Activated CD4-positive, alpha-beta T cell treated with anti-CD3 and anti-CD28 coated beads, Interleukin-2, amount 10 ng/mL, durations not matched to agents 24 days and 14 days (primary cell): ENCODE measurements at regions not wholly inside any gene's neighbourhood (a gene's known extent, or its start where the extent isn't known, plus 50 kb on each side); places are given as distances from the start of the nearest gene placed in this dataset.

Source experiments
- DNase-seq: peaks from one replicate; pipeline ENCODE4 v3.0.0; 2022
- H3K27ac Mint-ChIP-seq: one replicate; pipeline ENCODE4 v1.8.0; 2022; ENCODE audit warnings: mild to moderate bottlenecking, mixed read lengths
- H3K27me3 Mint-ChIP-seq: one replicate; pipeline ENCODE4 v1.8.0; 2022; ENCODE audit warnings: mixed read lengths
- H3K36me3 Mint-ChIP-seq: one replicate; pipeline ENCODE4 v1.8.0; 2022; ENCODE audit warnings: low read depth, mild to moderate bottlenecking, mixed read lengths
- H3K4me1 Mint-ChIP-seq: one replicate; pipeline ENCODE4 v1.8.0; 2021; ENCODE audit warnings: mixed read lengths
- H3K4me3 Mint-ChIP-seq: one replicate; pipeline ENCODE4 v1.8.0; 2022; ENCODE audit warnings: mild to moderate bottlenecking, moderate library complexity, mixed read lengths
- H3K9me3 Mint-ChIP-seq: one replicate; pipeline ENCODE4 v1.8.0; 2021; ENCODE audit warnings: mixed read lengths
- intact Hi-C: fragments of 100-400 bp; cut with micrococcal nuclease; formaldehyde crosslinking; loops from one replicate; pipeline ENCODE4 v1.15.1; 2023

GRCh38 chr7:16210171-16210570 lies 211.2 kb downstream of the CRPPA start:
- Mint-ChIP-seq H3K27me3 (no peaks in the 10 kb centered on the region), H3K36me3 (no peaks in the 10 kb centered on the region)
- intact Hi-C loops = no loop called here

GRCh38 chr7:16207321-16207720 lies 214.0 kb downstream of the CRPPA start:
- no peak for DNase-seq
- Mint-ChIP-seq H3K27me3 (no peaks in the 10 kb centered on the region), H3K4me3 (no peak overlapping the region), H3K9me3 (no peaks in the 10 kb centered on the region), H3K27ac (no peak overlapping the region), H3K36me3 (no peaks in the 10 kb centered on the region), H3K4me1 (no peaks in the 10 kb centered on the region)
- intact Hi-C loops = no loop called here

More at GRCh38 chr7:16210171-16210570, 211.2 kb downstream of the CRPPA start:
- Mint-ChIP-seq H3K4me1 (no peaks in the 10 kb centered on the region), H3K4me3 (no peak overlapping the region), H3K27ac (no peak overlapping the region), H3K9me3 (no peaks in the 10 kb centered on the region)
- no peak for DNase-seq

GRCh38 chr7:16205466-16205865 lies 215.9 kb downstream of the CRPPA start:
- H3K9me3 Mint-ChIP-seq = no peaks in the 10 kb centered on the region
- no peaks in the 10 kb centered on the region for H3K4me1 Mint-ChIP-seq
- H3K4me3 Mint-ChIP-seq = no peak overlapping the region
- H3K27me3 Mint-ChIP-seq = no peaks in the 10 kb centered on the region
- no peaks in the 10 kb centered on the region for H3K36me3 Mint-ChIP-seq
- DNase-seq = no peak
- H3K27ac Mint-ChIP-seq = no peak overlapping the region
- intact Hi-C loops = no loop called here

- H3K4me3 Mint-ChIP-seq = no peak overlapping the region
- no peak for DNase-seq
- no peaks in the 10 kb centered on the region for H3K4me1 Mint-ChIP-seq
- intact Hi-C loops = no loop called here
- no peaks in the 10 kb centered on the region for H3K36me3 Mint-ChIP-seq
- H3K27ac Mint-ChIP-seq = no peak overlapping the region
- no peaks in the 10 kb centered on the region for H3K27me3 Mint-ChIP-seq
- no peaks in the 10 kb centered on the region for H3K9me3 Mint-ChIP-seq
Observed at GRCh38 chr7:16204953-16205352, 216.4 kb downstream of the CRPPA start.

- Mint-ChIP-seq H3K36me3 (no peaks in the 10 kb centered on the region), H3K4me3 (no peak overlapping the region), H3K27me3 (no peaks in the 10 kb centered on the region), H3K4me1 (no peaks in the 10 kb centered on the region), H3K9me3 (no peaks in the 10 kb centered on the region), H3K27ac (no peak overlapping the region)
- intact Hi-C loops = no loop called here
- no peak for DNase-seq
Observed at GRCh38 chr7:16203065-16203464, 218.3 kb downstream of the CRPPA start.

GRCh38 chr7:16202303-16202702 lies 219.0 kb downstream of the CRPPA start:
- Mint-ChIP-seq H3K4me3 (no peak overlapping the region), H3K27me3 (no peaks in the 10 kb centered on the region), H3K36me3 (no peaks in the 10 kb centered on the region), H3K4me1 (no peaks in the 10 kb centered on the region), H3K9me3 (no peaks in the 10 kb centered on the region), H3K27ac (no peak overlapping the region)
- no peak for DNase-seq
- intact Hi-C loops = no loop called here

GRCh38 chr7:16200591-16200990 lies 220.7 kb downstream of the CRPPA start:
- no peak for DNase-seq
- Mint-ChIP-seq H3K27me3 (no peaks in the 10 kb centered on the region), H3K4me3 (no peak overlapping the region), H3K4me1 (no peaks in the 10 kb centered on the region), H3K36me3 (no peaks in the 10 kb centered on the region), H3K9me3 (no peaks in the 10 kb centered on the region), H3K27ac (no peak overlapping the region)
- intact Hi-C loops = no loop called here

- intact Hi-C loops = no loop called here
- Mint-ChIP-seq H3K27me3 (no peaks in the 10 kb centered on the region), H3K9me3 (no peaks in the 10 kb centered on the region), H3K4me1 (no peaks in the 10 kb centered on the region), H3K27ac (no peak overlapping the region), H3K4me3 (no peak overlapping the region), H3K36me3 (no peaks in the 10 kb centered on the region)
- DNase-seq = no peak
Observed at GRCh38 chr7:16193631-16194030, 227.7 kb downstream of the CRPPA start.

GRCh38 chr7:16189026-16189715 lies 232.2 kb downstream of the CRPPA start:
- DNase-seq = no peak
- intact Hi-C loops = no loop called here
- Mint-ChIP-seq H3K36me3 (no peaks in the 10 kb centered on the region), H3K27me3 (no peaks in the 10 kb centered on the region), H3K4me3 (no peak overlapping the region), H3K4me1 (no peaks in the 10 kb centered on the region), H3K27ac (no peak overlapping the region), H3K9me3 (no peaks in the 10 kb centered on the region)

GRCh38 chr7:16187131-16187530 lies 234.2 kb downstream of the CRPPA start:
- H3K27me3 Mint-ChIP-seq = no peaks in the 10 kb centered on the region
- H3K4me3 Mint-ChIP-seq = no peak overlapping the region
- H3K36me3 Mint-ChIP-seq = no peaks in the 10 kb centered on the region
- intact Hi-C loops = no loop called here
- DNase-seq = no peak
- no peaks in the 10 kb centered on the region for H3K9me3 Mint-ChIP-seq
- no peak overlapping the region for H3K27ac Mint-ChIP-seq
- no peaks in the 10 kb centered on the region for H3K4me1 Mint-ChIP-seq

- intact Hi-C loops = no loop called here
- H3K4me3 Mint-ChIP-seq = no peak overlapping the region
- DNase-seq = no peak
- H3K27me3 Mint-ChIP-seq = no peaks in the 10 kb centered on the region
- no peaks in the 10 kb centered on the region for H3K4me1 Mint-ChIP-seq
- no peaks in the 10 kb centered on the region for H3K9me3 Mint-ChIP-seq
- H3K27ac Mint-ChIP-seq = no peak overlapping the region
- no peaks in the 10 kb centered on the region for H3K36me3 Mint-ChIP-seq
Observed at GRCh38 chr7:16178585-16178984, 242.8 kb downstream of the CRPPA start.

GRCh38 chr7:16178092-16178491 lies 243.2 kb downstream of the CRPPA start:
- Mint-ChIP-seq H3K27ac (no peak overlapping the region), H3K36me3 (no peaks in the 10 kb centered on the region), H3K4me1 (no peaks in the 10 kb centered on the region), H3K4me3 (no peak overlapping the region), H3K27me3 (no peaks in the 10 kb centered on the region), H3K9me3 (no peaks in the 10 kb centered on the region)
- DNase-seq = no peak
- intact Hi-C loops = no loop called here

- Mint-ChIP-seq H3K9me3 (no peaks in the 10 kb centered on the region), H3K27ac (no peak overlapping the region), H3K36me3 (no peaks in the 10 kb centered on the region), H3K4me3 (no peak overlapping the region), H3K27me3 (no peaks in the 10 kb centered on the region), H3K4me1 (no peaks in the 10 kb centered on the region)
- intact Hi-C loops = no loop called here
- no peak for DNase-seq
Observed at GRCh38 chr7:16174253-16174652, 247.1 kb downstream of the CRPPA start.

GRCh38 chr7:16172366-16172765 lies 249.0 kb downstream of the CRPPA start:
- Mint-ChIP-seq H3K36me3 (no peaks in the 10 kb centered on the region), H3K27me3 (no peaks in the 10 kb centered on the region), H3K9me3 (no peaks in the 10 kb centered on the region), H3K4me3 (no peak overlapping the region), H3K27ac (no peak overlapping the region), H3K4me1 (no peaks in the 10 kb centered on the region)
- intact Hi-C loops = no loop called here
- no peak for DNase-seq

GRCh38 chr7:16171928-16172327 lies 249.4 kb downstream of the CRPPA start:
- DNase-seq = no peak
- intact Hi-C loops = no loop called here
- Mint-ChIP-seq H3K36me3 (no peaks in the 10 kb centered on the region), H3K9me3 (no peaks in the 10 kb centered on the region), H3K4me3 (no peak overlapping the region), H3K27ac (no peak overlapping the region), H3K4me1 (no peaks in the 10 kb centered on the region), H3K27me3 (no peaks in the 10 kb centered on the region)
